ENCODE measurements at regions not wholly inside any gene's neighbourhood (a gene's known extent, or its start where the extent isn't known, plus 50 kb on each side); places are given as distances from the start of the nearest gene placed in this dataset.

DNA sequence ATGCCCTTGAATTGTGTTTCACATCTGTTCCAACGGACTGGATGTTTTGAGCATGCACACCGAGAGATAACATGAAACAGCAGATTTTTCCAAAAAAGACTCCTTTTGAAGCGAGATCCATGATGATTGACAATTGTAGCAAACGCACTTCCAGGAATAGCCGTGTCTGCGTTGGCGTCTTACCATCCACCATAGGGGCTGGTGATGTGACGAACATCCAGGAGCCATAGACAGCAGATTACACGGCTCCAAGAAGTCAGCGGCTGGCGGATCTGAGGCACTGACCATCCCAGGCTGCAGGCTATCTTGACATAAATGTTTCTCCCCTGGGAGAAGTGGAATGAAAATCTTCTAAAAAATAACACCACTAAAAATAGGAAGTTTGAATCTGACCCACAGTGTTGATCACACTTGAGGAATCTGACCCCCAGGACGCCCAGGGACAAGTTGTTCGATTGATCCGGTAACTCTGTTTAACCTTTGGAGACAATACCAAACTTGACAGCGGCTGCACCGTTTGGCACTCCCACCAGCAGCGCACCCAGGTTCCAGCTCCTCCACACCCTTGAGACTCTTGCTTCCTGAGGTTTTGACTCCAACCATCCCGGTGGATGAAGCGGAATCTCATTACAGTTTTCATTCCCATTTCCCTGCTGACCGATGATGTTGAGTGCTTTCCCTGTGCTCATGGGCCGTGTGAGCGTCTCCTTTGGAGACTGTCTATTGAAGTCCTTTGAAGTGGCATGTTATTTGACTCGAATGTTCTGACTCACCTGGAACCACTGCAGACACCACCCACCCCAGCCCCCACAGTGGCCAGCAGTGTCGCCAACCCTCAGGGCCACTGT, 140.0 kb upstream of the GPC1 start:
- H3K4me3 ChIP-seq (ENCODE audit: low read length), result no peak overlapping the region
- 88% methylated on average over 24 of the region's 24 CpGs for WGBS (ENCODE audit: insufficient coverage)
- H3K27me3 ChIP-seq (ENCODE audit: control insufficient read depth, insufficient read depth, low read length), result no peaks in the 10 kb centered on the region
- ATAC-seq (no peak), DNase-seq (no peak)
- intact Hi-C loops (cut with micrococcal nuclease), result no loop called here
- Mint-ChIP-seq H3K4me1 (no peaks in the 10 kb centered on the region), H3K27ac (no peak overlapping the region), H3K4me3 (no peak overlapping the region), H3K9me3 (no peaks in the 10 kb centered on the region), H3K27me3 (ENCODE audit: low read depth in 2 of 2) (no peaks in the 10 kb centered on the region), H3K36me3 (no peaks in the 10 kb centered on the region)
- H3K36me3 ChIP-seq (ENCODE audit: control insufficient read depth, insufficient read depth, low read length), result no peaks in the 10 kb centered on the region
- TF ChIP-seq, protein P1, sequence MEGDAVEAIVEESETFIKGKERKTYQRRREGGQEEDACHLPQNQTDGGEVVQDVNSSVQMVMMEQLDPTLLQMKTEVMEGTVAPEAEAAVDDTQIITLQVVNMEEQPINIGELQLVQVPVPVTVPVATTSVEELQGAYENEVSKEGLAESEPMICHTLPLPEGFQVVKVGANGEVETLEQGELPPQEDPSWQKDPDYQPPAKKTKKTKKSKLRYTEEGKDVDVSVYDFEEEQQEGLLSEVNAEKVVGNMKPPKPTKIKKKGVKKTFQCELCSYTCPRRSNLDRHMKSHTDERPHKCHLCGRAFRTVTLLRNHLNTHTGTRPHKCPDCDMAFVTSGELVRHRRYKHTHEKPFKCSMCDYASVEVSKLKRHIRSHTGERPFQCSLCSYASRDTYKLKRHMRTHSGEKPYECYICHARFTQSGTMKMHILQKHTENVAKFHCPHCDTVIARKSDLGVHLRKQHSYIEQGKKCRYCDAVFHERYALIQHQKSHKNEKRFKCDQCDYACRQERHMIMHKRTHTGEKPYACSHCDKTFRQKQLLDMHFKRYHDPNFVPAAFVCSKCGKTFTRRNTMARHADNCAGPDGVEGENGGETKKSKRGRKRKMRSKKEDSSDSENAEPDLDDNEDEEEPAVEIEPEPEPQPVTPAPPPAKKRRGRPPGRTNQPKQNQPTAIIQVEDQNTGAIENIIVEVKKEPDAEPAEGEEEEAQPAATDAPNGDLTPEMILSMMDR (IDR thresholded peaks at IDR 0.05), result no peak
- H3K4me1 ChIP-seq (ENCODE audit: control insufficient read depth, insufficient read depth, low read length), result no peaks in the 10 kb centered on the region
- no peaks in the 10 kb centered on the region for H3K9me3 ChIP-seq (ENCODE audit: control insufficient read depth, insufficient read depth, low read length)
- H3K27ac ChIP-seq (ENCODE audit: low read length), result no peak overlapping the region

DNA sequence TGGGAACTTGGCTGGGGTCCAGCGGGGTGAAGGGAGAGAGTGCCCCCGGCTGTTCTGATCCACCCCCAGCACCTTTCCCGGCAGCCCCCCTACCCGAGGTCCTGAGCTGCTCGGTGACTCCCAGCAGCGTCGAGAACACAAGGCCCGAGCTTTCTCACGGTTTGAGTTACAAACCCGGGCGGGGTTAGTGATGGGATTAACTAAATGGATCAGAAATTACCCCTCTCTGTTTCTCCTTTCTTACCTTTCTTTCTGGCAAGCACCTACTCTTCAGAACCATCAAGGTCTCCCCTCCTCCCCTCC, 139.4 kb upstream of the GPC1 start:
- Histone ChIP-seq H3K27me3 (ENCODE audit: control insufficient read depth, insufficient read depth, low read length) (no peaks in the 10 kb centered on the region), H3K4me3 (ENCODE audit: low read length) (no peak overlapping the region), H3K9me3 (ENCODE audit: control insufficient read depth, insufficient read depth, low read length) (no peaks in the 10 kb centered on the region), H3K27ac (ENCODE audit: low read length) (no peak overlapping the region), H3K36me3 (ENCODE audit: control insufficient read depth, insufficient read depth, low read length) (no peaks in the 10 kb centered on the region), H3K4me1 (ENCODE audit: control insufficient read depth, insufficient read depth, low read length) (no peaks in the 10 kb centered on the region)
- Mint-ChIP-seq H3K4me1 (no peaks in the 10 kb centered on the region), H3K36me3 (no peaks in the 10 kb centered on the region), H3K27ac (no peak overlapping the region), H3K4me3 (no peak overlapping the region), H3K27me3 (ENCODE audit: low read depth in 2 of 2) (no peaks in the 10 kb centered on the region), H3K9me3 (no peaks in the 10 kb centered on the region)
- ATAC-seq (no peak), DNase-seq (no peak)
- intact Hi-C loops (cut with micrococcal nuclease), result no loop called here
- TF ChIP-seq, protein P1 (IDR thresholded peaks at IDR 0.05), result no peak
- WGBS (ENCODE audit: insufficient coverage), result 89% methylated on average over 11 of the region's 11 CpGs

GRCh38 chr2:240296476-240297255, 138.8 kb upstream of the GPC1 start:
- H3K4me3 Mint-ChIP-seq, result no peak overlapping the region
- Histone ChIP-seq H3K36me3 (ENCODE audit: control insufficient read depth, insufficient read depth, low read length) (no peaks in the 10 kb centered on the region), H3K27ac (ENCODE audit: low read length) (no peak overlapping the region), H3K27me3 (ENCODE audit: control insufficient read depth, insufficient read depth, low read length) (no peaks in the 10 kb centered on the region), H3K9me3 (ENCODE audit: control insufficient read depth, insufficient read depth, low read length) (no peaks in the 10 kb centered on the region), H3K4me3 (ENCODE audit: low read length) (no peak overlapping the region), H3K4me1 (ENCODE audit: control insufficient read depth, insufficient read depth, low read length) (no peaks in the 10 kb centered on the region)
- H3K36me3 Mint-ChIP-seq, result no peaks in the 10 kb centered on the region
- H3K4me1 Mint-ChIP-seq, result no peaks in the 10 kb centered on the region
- ATAC-seq (no peak), DNase-seq (no peak)
- H3K27ac Mint-ChIP-seq, result no peak overlapping the region
- no peaks in the 10 kb centered on the region for H3K27me3 Mint-ChIP-seq (ENCODE audit: low read depth in 2 of 2)
- H3K9me3 Mint-ChIP-seq, result no peaks in the 10 kb centered on the region
- 82% methylated on average over 15 of the region's 16 CpGs for WGBS (ENCODE audit: insufficient coverage)
- TF ChIP-seq, protein P1 (IDR thresholded peaks at IDR 0.05), result no peak
- intact Hi-C loops (cut with micrococcal nuclease), result no loop called here
